T-helper 1 cell treated with Interleukin-12 subunit alpha and Interleukin-12 subunit beta and Interleukin-4 antibody, amounts not matched to agents 30 μg/mL and 1 μg/mL, for 36 hours (primary cell): ENCODE measurements at regions not wholly inside any gene's neighbourhood (a gene's known extent, or its start where the extent isn't known, plus 50 kb on each side); places are given as distances from the start of the nearest gene placed in this dataset.

ENCODE experiments used
- H3K27ac Mint-ChIP-seq: one replicate; pipeline ENCODE4 v1.8.0; 2021; ENCODE audit warnings: mild to moderate bottlenecking, mixed read lengths
- H3K27me3 Mint-ChIP-seq: one replicate; pipeline ENCODE4 v1.8.0; 2021; ENCODE audit warnings: low read depth, mixed read lengths
- H3K36me3 Mint-ChIP-seq: one replicate; pipeline ENCODE4 v1.8.0; 2021; ENCODE audit warnings: low read depth, mixed read lengths
- H3K4me1 Mint-ChIP-seq: one replicate; pipeline ENCODE4 v1.8.0; 2021; ENCODE audit warnings: low read depth, mixed read lengths
- H3K4me3 Mint-ChIP-seq: one replicate; pipeline ENCODE4 v1.8.0; 2021; ENCODE audit warnings: mild to moderate bottlenecking, moderate library complexity, mixed read lengths
- H3K9me3 Mint-ChIP-seq: one replicate; pipeline ENCODE4 v1.8.0; 2021; ENCODE audit warnings: mixed read lengths

DNA sequence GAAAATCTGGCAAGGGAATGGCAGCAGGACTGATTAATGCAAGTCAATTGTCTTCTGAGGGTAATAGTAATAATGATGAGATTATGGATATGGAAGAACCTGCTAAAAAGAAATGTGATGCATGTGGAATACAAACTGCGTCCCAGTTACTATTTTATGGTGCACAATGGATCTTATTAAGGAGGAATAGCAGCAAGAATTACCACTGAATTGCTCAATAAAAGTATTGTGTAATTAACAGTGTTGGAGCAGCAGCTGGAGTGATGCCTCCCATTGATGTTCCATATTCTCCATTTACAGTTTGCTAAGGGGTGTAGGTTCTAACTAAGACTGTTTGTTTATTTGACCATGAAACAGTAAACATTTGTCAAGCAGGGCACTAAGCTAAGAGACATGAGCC is 167.9 kb downstream of the HRH4 start:
- Mint-ChIP-seq H3K4me3 (no peak overlapping the region), H3K9me3 (no peaks in the 10 kb centered on the region), H3K27me3 (no peaks in the 10 kb centered on the region), H3K27ac (no peak overlapping the region), H3K4me1 (no peaks in the 10 kb centered on the region), H3K36me3 (no peaks in the 10 kb centered on the region)

DNA sequence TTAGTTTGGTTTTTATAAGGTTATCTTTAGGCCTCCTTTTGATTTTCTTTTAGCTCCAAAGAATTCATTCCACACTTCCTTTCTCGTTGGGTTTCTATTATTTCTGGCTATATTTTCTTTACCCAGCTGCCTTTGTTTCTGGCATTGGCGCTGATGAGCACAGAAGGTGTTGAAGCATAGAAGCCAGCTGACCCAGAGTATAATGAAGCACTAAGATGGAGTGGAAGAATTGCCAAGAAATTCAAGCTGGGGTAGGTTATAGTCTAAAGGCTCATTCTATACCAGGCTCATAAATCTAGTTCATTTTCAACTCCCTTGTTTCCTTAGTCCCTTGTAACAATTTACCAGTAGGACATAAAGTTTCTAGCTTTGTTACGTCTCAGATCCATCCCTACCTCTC is 169.5 kb downstream of the HRH4 start:
- H3K4me1 Mint-ChIP-seq = no peaks in the 10 kb centered on the region
- H3K36me3 Mint-ChIP-seq = no peaks in the 10 kb centered on the region
- no peaks in the 10 kb centered on the region for H3K27me3 Mint-ChIP-seq
- H3K4me3 Mint-ChIP-seq = no peak overlapping the region
- H3K9me3 Mint-ChIP-seq = no peaks in the 10 kb centered on the region
- no peak overlapping the region for H3K27ac Mint-ChIP-seq

DNA sequence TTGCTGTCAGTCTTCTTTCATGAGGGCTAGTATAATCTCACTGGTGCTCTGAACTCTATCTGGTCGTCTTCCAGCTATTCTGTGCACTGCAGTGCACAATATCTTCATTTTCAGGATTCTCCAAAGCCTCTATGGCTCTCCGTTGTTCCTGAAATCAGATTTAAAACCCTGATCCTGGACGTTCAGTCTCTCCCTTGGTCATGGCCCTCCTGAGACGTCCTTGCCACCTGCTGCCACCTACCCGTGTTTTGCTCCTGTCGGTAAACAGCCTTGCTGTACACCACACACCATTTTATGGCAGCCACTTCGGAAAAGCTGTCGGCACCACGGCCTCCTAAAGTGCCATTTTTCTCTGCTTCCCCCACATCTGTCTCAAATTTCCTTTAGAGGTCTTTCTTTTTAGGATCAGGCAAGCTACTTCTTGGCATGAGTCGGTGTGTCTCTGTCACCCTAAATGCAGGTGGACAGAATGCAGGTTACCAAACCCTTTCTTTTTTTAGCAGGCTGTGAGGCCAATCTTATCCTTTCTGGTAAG is 170.0 kb downstream of the HRH4 start:
- Mint-ChIP-seq H3K4me3 (no peak overlapping the region), H3K36me3 (no peaks in the 10 kb centered on the region), H3K27ac (no peak overlapping the region), H3K9me3 (no peaks in the 10 kb centered on the region), H3K4me1 (no peaks in the 10 kb centered on the region), H3K27me3 (no peaks in the 10 kb centered on the region)

DNA sequence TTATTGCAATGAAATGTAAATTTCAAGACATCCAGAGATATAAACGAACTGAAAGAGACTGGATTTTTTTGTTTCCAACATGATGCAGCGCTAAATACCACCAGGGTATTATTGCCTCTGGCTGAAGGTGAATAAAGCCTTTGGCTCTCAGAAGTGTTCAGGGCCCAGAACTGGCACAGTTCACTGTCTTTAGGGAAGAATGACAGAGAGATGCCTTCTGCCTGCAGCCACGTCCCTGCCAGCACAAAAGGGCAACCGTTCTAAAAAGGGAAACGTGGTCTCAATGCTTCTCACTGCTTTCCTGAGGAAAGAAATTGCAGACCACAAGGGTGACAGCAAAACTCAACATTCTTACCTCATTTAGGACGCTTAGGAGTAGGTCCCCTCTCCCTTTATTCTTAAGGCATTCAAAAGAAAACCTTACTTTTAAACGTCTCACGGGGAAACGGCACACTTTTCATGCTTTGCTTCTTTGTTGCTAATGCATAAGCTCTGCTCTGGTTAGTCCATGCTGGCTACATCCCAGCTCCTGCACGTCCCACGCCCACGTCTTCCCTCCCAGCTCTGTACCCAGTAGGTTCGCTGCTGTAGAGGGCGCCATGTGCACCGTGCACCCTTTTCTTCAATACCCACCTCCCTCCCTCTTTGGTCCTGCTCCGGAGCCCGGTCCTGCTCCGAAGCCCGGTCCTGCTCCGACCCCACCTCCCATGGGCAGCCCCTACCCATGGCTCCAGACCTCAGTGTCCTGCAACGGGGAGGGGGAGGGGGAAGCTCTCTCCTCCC is 171.0 kb downstream of the HRH4 start:
- Mint-ChIP-seq H3K27ac (no peak overlapping the region), H3K9me3 (no peaks in the 10 kb centered on the region), H3K36me3 (no peaks in the 10 kb centered on the region), H3K27me3 (no peaks in the 10 kb centered on the region), H3K4me3 (no peak overlapping the region), H3K4me1 (no peaks in the 10 kb centered on the region)

DNA sequence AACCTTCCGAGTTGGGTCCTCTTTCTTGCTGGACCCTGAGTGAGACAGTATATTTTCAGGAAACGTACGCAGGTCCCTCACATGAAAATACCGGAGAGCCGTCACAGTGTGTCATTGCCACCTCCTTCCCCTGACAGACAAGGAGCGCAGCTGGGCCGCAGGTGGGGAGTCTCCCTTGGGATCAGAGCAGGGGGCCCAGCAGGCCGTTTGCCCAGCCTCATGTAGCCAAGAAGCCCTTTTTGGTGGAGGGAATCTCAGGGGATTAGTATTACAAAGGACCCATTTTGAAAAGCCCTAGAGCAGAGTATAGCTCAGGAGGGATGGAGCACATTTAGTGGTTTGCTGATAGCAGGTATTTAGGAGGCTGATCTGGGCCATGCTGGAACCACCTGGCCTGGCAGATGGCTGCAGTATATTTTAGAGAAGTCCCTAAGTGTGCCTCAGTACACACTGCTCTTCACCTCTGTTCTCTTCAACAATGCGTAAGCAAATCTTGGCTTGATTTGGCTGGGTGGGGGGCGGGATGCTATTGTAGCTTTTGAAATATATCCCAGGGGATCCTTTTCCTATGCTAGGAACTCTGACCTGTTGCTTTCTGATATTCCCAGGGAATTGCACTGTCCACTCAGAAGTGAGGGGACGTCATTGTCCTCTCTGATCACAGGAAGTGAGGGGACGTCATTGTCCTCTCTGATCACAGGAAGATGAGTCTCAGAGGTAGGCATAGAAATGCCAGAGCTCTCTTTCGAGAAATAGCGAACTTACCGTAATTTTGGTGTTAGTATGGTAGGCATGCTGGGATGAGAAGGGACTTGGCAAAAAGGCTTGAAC is 171.9 kb downstream of the HRH4 start:
- no peak overlapping the region for H3K27ac Mint-ChIP-seq
- H3K27me3 Mint-ChIP-seq = no peaks in the 10 kb centered on the region
- no peaks in the 10 kb centered on the region for H3K36me3 Mint-ChIP-seq
- no peaks in the 10 kb centered on the region for H3K4me1 Mint-ChIP-seq
- H3K9me3 Mint-ChIP-seq = no peaks in the 10 kb centered on the region
- no peak overlapping the region for H3K4me3 Mint-ChIP-seq

DNA sequence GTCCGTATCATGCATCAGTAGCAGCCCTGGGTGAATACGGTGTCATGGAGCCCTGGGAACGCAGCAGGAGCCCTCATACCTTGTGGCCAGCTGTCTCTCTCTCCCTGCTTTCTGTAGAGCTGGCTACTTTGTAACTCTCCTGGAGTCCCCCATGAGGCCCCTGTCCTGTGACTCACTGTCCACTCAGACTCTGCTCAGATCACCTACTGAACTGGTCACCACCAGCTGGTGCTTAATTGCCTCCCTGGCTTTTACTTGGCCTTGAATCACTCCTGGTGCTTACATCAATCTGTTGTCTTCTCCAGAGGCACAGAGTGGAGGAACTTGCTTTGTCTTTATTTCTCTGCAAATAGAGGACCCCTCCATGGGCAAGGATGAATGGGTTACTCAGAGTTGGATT is 172.7 kb downstream of the HRH4 start:
- Mint-ChIP-seq H3K4me1 (no peaks in the 10 kb centered on the region), H3K9me3 (no peaks in the 10 kb centered on the region), H3K4me3 (no peak overlapping the region), H3K36me3 (no peaks in the 10 kb centered on the region), H3K27ac (no peak overlapping the region), H3K27me3 (no peaks in the 10 kb centered on the region)

DNA sequence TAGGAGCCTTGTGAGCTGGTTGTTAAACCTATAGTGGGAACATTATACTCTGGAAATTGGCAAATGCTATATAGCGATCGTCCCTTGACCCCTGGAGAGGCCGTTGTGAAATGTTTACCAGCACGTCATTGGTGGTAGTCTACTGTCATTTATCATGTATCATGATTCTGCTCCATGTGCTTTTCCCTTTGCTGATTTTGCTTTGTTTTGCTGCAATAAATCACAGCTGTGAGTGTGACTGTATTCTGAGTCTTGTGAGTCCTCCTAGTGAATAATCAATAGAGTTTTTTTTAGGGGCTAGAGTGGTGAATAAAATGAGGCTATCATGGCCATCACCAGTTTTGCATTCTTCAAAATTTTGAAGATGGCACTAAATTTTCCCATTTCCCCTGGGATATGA is 189.1 kb downstream of the HRH4 start:
- no peak overlapping the region for H3K27ac Mint-ChIP-seq
- no peaks in the 10 kb centered on the region for H3K27me3 Mint-ChIP-seq
- no peaks in the 10 kb centered on the region for H3K9me3 Mint-ChIP-seq
- H3K4me1 Mint-ChIP-seq = no peaks in the 10 kb centered on the region
- H3K36me3 Mint-ChIP-seq = no peaks in the 10 kb centered on the region
- H3K4me3 Mint-ChIP-seq = no peak overlapping the region

DNA sequence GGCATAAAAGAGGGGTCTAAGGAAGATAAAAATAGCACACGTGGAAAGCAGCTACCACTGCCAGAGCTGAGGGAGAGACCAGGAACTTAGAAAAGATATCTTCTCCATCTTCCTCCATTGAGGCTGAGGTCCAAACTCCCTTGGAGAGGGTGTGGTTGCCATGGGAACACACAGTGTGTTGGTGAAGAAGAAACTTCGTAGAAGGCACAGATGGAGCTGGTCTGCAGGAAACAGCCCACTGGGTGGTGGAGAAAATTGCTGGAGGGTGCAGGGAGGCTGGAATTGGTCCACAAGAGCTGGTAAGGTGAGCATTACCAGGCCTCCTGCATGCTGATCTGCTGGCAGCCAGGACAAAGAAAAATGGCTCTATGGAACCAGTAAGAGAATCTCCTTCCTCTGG is 191.0 kb downstream of the HRH4 start:
- Mint-ChIP-seq H3K27ac (no peak overlapping the region), H3K27me3 (no peaks in the 10 kb centered on the region), H3K36me3 (no peaks in the 10 kb centered on the region), H3K4me3 (no peak overlapping the region), H3K4me1 (no peaks in the 10 kb centered on the region), H3K9me3 (no peaks in the 10 kb centered on the region)

DNA sequence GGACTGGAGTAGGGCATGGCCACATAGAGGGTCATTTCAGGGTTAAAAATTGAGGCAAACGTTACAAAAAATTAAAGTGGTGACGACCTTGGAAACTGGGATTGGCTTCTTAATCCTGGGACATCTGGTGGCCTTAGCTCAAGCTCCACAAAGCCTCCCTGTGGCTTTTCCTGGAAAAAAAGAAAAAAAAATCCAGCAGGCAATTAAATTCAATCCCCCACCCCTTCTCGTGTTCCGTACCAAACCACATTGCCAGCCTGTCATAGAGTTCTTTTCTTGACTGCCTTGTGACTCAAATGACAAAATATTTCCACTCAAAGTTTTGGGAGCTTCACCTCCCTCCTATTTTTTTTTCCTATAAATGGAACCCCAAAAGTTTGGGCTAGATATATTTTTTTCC is 195.6 kb downstream of the HRH4 start:
- Mint-ChIP-seq H3K4me1 (peaks cover 10% of the 10 kb centered on the region), H3K36me3 (no peaks in the 10 kb centered on the region), H3K4me3 (no peak overlapping the region), H3K9me3 (no peaks in the 10 kb centered on the region), H3K27me3 (peaks cover 6% of the 10 kb centered on the region), H3K27ac (no peak overlapping the region)

DNA sequence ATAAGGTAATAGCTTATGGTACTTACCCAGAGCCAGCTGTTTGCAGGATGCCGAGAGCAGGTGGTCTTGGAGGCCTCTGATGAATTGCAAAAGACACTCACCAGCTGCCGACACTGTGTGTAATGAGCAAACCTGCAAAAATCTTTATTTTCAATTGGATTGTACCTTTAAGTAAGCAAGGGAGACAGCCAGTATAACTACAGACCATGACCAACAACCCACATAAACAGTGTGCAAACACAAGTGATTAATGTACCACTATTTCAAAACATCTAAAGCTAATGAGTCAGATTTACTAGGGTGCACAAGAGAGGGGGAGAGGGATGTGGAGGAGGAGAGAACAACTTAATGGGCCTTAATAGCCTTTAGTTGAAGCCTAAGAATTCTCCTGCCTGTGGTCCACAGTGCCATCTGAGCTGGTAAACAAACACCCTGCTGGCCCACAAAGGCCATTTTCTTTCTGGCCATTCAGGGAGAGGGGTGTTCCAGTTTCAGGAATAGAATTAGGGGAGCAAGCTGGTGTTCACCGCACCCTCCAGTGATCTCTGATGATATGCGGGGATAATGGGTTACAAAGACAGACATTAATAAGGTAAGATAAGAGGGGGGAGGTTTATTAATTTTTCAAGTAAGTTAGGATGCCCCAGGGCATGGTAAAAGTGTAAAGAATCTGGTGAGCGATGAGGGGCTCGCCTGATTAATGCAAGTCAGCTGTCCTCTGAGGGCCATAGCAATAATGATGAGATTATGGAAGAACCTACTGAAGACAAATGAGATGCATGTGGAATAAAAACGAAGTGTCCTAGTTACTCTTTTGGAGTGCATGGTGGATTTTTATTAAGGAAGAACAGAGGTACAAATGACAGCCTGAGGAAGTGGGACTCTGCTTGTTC is 196.4 kb downstream of the HRH4 start:
- Mint-ChIP-seq H3K4me1 (peaks cover 12% of the 10 kb centered on the region), H3K27ac (no peak overlapping the region), H3K36me3 (no peaks in the 10 kb centered on the region), H3K4me3 (no peak overlapping the region), H3K9me3 (no peaks in the 10 kb centered on the region), H3K27me3 (peaks cover 8% of the 10 kb centered on the region)

DNA sequence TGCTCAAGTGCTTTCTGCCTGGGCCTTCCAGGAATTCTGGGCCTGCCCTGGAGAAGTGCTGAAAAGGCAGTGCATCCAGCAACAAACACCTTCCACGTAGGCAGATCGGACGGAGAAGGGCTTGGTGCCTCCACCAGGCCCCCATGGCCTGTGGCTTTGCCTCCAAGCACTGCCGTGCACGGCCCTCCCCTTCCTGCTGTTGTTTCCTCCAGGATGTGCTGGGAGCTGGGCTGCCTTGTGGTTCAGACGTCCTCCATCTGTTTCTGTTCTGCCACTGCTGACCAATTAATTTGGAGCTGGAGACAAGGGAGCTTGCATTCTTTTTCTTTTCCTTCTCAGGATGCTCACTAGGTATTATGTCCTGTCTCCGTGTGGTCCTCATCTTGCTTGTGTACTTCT is 197.0 kb downstream of the HRH4 start:
- H3K4me1 Mint-ChIP-seq = peaks cover 12% of the 10 kb centered on the region
- peaks cover 12% of the 10 kb centered on the region for H3K27me3 Mint-ChIP-seq
- H3K36me3 Mint-ChIP-seq = no peaks in the 10 kb centered on the region
- H3K4me3 Mint-ChIP-seq = no peak overlapping the region
- no peak overlapping the region for H3K27ac Mint-ChIP-seq
- no peaks in the 10 kb centered on the region for H3K9me3 Mint-ChIP-seq

DNA sequence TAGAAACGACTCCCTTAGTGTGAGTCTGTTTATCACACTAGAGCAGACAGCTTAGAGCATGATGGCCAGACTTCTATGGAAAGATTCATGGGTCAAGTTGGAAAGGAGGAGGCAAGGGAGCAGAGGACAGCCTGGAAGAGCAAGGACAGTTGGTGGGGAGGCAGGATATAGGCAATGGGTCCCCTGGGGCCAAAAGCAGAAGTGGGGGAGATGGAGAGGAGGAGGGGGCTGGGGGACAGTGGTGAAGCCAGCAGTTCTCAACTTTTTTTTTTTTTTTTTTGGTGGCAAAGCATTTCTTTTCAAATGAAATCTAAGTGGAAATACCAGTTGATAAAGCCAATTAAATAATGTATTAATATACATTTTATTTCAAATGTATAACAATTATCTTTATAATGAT is 197.9 kb downstream of the HRH4 start:
- Mint-ChIP-seq H3K4me3 (no peak overlapping the region), H3K9me3 (no peaks in the 10 kb centered on the region), H3K4me1 (peaks cover 12% of the 10 kb centered on the region), H3K36me3 (no peaks in the 10 kb centered on the region), H3K27ac (no peak overlapping the region), H3K27me3 (peaks cover 18% of the 10 kb centered on the region)

DNA sequence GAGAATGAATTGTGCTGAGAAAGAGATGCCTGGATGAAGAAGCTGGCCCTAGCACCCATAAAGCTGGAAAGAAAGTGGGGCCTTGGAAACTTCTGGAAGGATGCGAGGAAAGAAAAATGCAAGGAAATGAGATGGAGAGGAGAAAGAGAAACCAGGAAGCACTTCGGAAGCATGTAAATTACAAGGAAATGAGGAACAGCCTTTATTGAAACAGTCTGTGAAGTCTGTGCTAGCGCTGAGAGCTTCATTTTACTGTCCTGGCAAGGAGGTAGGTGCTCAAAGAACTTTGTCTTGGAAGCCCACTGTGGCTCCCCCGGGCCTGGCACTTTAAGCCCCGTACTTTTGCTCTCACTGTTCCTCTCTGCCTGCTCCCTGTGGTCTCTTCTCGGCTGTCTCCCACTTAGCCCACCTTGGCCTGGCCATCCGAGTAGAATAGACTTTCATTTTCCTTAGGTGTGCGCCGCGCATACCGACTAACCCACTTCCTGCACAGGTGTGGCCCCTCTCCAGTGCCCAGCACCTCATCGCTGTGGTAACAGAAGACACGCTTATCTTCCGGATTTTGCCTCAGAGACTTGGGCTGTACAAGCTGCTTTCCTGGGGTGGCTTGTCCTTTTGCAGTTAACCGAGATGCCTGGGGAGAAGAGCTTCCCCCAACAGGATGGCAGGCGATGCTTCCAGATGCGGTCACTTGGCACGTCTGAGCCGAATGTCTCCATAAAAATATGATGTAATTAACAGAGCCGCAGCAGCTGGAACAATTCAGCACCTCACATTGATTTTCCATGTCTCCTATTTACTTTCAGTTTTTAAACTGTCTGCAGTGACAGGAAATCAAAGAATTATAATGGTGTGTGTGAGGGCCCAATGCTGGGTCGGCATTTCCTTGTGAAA is 199.6 kb downstream of the HRH4 start:
- Mint-ChIP-seq H3K27ac (peak overlapping the region; percentile 14), H3K4me1 (peaks cover 12% of the 10 kb centered on the region), H3K4me3 (peak overlapping the region; percentile 81), H3K27me3 (peaks cover 18% of the 10 kb centered on the region), H3K36me3 (no peaks in the 10 kb centered on the region), H3K9me3 (no peaks in the 10 kb centered on the region)
